ENCODE measurements at regions not wholly inside any gene's neighbourhood (a gene's known extent, or its start where the extent isn't known, plus 50 kb on each side); places are given as distances from the start of the nearest gene placed in this dataset.

DNA sequence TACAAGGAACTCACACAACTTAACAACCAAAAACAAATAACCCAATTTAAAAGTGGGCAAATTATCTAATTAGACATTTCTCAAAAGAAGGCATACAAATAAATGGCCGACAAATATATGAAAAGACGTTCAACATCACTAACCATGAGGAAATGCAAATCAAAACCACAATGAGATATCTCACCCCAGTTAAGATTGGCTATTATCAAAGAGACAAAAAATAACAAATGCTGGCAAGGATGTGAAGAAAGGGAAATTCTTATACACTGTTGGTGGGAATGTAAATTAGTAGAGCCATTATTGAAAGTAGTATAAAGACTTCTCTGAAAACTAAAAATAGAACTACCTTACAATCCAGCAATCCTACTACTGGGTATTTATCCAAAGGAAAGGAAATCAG is 96.7 kb upstream of the SIRPG start:
- TF ChIP-seq, protein P1, sequence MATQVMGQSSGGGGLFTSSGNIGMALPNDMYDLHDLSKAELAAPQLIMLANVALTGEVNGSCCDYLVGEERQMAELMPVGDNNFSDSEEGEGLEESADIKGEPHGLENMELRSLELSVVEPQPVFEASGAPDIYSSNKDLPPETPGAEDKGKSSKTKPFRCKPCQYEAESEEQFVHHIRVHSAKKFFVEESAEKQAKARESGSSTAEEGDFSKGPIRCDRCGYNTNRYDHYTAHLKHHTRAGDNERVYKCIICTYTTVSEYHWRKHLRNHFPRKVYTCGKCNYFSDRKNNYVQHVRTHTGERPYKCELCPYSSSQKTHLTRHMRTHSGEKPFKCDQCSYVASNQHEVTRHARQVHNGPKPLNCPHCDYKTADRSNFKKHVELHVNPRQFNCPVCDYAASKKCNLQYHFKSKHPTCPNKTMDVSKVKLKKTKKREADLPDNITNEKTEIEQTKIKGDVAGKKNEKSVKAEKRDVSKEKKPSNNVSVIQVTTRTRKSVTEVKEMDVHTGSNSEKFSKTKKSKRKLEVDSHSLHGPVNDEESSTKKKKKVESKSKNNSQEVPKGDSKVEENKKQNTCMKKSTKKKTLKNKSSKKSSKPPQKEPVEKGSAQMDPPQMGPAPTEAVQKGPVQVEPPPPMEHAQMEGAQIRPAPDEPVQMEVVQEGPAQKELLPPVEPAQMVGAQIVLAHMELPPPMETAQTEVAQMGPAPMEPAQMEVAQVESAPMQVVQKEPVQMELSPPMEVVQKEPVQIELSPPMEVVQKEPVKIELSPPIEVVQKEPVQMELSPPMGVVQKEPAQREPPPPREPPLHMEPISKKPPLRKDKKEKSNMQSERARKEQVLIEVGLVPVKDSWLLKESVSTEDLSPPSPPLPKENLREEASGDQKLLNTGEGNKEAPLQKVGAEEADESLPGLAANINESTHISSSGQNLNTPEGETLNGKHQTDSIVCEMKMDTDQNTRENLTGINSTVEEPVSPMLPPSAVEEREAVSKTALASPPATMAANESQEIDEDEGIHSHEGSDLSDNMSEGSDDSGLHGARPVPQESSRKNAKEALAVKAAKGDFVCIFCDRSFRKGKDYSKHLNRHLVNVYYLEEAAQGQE (IDR thresholded peaks at IDR 0.05; ENCODE audit: low read depth), result no peak
- no peak for TF ChIP-seq EP300 (IDR thresholded peaks at IDR 0.05; ENCODE audit: borderline replicate concordance)
- no peak for TF ChIP-seq CREB1 (IDR thresholded peaks at IDR 0.05; ENCODE audit: low read depth)
- TF ChIP-seq CEBPB (IDR thresholded peaks at IDR 0.05), result no peak
- TF ChIP-seq FOXM1 (IDR thresholded peaks at IDR 0.05; ENCODE audit: borderline replicate concordance, low read depth), result no peak
- no peak for TF ChIP-seq TEAD4 (IDR thresholded peaks at IDR 0.05)
- TF ChIP-seq NFIC (IDR thresholded peaks at IDR 0.05), result no peak
- TF ChIP-seq, protein P2, sequence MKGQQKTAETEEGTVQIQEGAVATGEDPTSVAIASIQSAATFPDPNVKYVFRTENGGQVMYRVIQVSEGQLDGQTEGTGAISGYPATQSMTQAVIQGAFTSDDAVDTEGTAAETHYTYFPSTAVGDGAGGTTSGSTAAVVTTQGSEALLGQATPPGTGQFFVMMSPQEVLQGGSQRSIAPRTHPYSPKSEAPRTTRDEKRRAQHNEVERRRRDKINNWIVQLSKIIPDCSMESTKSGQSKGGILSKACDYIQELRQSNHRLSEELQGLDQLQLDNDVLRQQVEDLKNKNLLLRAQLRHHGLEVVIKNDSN (IDR thresholded peaks at IDR 0.05), result no peak
- no peak for TF ChIP-seq RAD21 (IDR thresholded peaks at IDR 0.05; ENCODE audit: low read depth)
- no peak for TF ChIP-seq TCF12 (IDR thresholded peaks at IDR 0.05; ENCODE audit: low read depth)
- TF ChIP-seq EGR1 (IDR thresholded peaks at IDR 0.05), result no peak
- TF ChIP-seq YY1 (IDR thresholded peaks at IDR 0.05; ENCODE audit: low read depth), result no peak
- TF ChIP-seq ZBTB7A (IDR thresholded peaks at IDR 0.05; ENCODE audit: low read depth), result no peak
- TF ChIP-seq, protein P3, sequence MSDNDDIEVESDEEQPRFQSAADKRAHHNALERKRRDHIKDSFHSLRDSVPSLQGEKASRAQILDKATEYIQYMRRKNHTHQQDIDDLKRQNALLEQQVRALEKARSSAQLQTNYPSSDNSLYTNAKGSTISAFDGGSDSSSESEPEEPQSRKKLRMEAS (IDR thresholded peaks at IDR 0.05), result no peak
- no peak for TF ChIP-seq TAF1 (IDR thresholded peaks at IDR 0.05; ENCODE audit: low read depth)

DNA sequence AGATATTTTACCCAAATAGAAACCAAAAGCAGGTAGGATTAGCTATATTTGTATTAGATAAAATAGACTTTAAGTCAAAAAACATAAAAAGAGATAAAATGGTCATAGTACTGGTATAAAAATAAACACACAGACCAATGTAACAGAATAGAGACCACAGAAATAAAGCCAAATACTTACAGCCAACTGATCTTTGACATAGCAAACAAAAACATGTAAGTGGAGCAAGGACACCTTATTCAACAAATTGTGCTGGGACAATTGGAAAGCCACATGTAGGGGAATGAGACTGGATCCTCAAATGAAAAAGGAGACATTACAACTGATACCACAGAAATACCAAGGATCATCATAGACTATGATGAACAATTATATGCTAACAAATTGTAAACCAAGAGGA is 94.5 kb upstream of the SIRPG start:
- no peak for TF ChIP-seq EGR1 (IDR thresholded peaks at IDR 0.05)
- no peak for TF ChIP-seq YY1 (IDR thresholded peaks at IDR 0.05; ENCODE audit: low read depth)
- TF ChIP-seq CEBPB (IDR thresholded peaks at IDR 0.05), result no peak
- no peak for TF ChIP-seq ZBTB7A (IDR thresholded peaks at IDR 0.05; ENCODE audit: low read depth)
- no peak for TF ChIP-seq FOXM1 (IDR thresholded peaks at IDR 0.05; ENCODE audit: borderline replicate concordance, low read depth)
- TF ChIP-seq, protein P2 (IDR thresholded peaks at IDR 0.05), result no peak
- TF ChIP-seq TCF12 (IDR thresholded peaks at IDR 0.05; ENCODE audit: low read depth), result no peak

DNA sequence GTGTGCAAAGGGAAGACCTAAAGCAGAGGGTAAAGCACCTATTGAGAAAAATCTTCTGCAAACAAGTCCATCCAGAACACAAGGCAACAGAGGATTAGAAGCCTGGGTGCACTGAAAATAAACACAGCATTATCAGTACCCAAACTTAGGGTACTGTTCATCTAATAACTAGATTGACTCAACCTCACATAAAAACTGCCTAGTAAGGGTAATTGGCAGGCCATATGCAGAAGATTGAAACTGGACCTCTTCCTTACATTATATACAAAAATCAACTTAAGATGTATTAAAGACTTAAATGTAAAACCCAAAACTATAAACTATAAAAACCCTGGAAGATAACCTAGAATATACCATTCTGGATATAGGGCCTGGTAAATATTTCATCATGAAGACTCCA is 91.2 kb upstream of the SIRPG start:
- TF ChIP-seq, protein P1 (IDR thresholded peaks at IDR 0.05; ENCODE audit: low read depth), result no peak
- TF ChIP-seq ZBTB7A (IDR thresholded peaks at IDR 0.05; ENCODE audit: low read depth) (no peak), TAF1 (IDR thresholded peaks at IDR 0.05; ENCODE audit: low read depth) (no peak), TEAD4 (IDR thresholded peaks at IDR 0.05) (no peak), EGR1 (IDR thresholded peaks at IDR 0.05) (no peak), CEBPB (IDR thresholded peaks at IDR 0.05) (no peak), TCF12 (IDR thresholded peaks at IDR 0.05; ENCODE audit: low read depth) (no peak)
- TF ChIP-seq, protein P3 (IDR thresholded peaks at IDR 0.05), result no peak

DNA sequence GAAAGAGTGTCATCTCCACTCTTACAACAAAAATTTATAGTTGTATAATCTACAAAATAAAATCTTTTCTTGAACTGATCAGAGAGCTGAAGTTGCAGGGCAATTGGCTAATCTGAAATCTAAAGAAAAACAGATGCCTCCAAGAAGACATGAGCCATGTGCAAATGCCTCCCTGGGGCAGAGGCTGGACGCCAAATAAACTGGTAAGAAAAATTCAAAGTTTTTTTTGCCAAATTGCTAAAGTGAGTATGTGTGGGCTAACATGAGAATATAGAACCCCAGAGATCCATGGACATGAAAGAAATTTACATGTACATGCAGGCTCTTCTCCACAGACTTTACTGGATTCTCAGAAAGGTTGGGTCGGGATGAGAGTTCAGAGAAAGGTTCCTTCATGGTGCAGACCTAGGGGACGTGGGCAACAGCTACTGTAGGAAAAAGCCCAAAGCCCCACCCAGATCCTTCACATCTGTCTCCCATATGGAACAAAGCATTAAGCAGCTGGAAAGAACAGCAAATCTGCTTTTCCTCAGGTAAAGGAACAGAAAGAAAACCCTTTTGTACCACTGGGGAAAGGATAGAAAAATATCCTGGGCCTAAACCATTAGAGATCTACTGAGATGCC is 90.5 kb upstream of the SIRPG start:
- TF ChIP-seq, protein P2 (IDR thresholded peaks at IDR 0.05), result no peak
- TF ChIP-seq CREB1 (IDR thresholded peaks at IDR 0.05; ENCODE audit: low read depth) (no peak), EGR1 (IDR thresholded peaks at IDR 0.05) (no peak), NFIC (IDR thresholded peaks at IDR 0.05) (no peak), TEAD4 (IDR thresholded peaks at IDR 0.05) (no peak), YY1 (IDR thresholded peaks at IDR 0.05; ENCODE audit: low read depth) (no peak), TAF1 (IDR thresholded peaks at IDR 0.05; ENCODE audit: low read depth) (no peak), FOXM1 (IDR thresholded peaks at IDR 0.05; ENCODE audit: borderline replicate concordance, low read depth) (no peak), EP300 (IDR thresholded peaks at IDR 0.05; ENCODE audit: borderline replicate concordance) (no peak), TCF12 (IDR thresholded peaks at IDR 0.05; ENCODE audit: low read depth) (no peak), RAD21 (IDR thresholded peaks at IDR 0.05; ENCODE audit: low read depth) (no peak), ZBTB7A (IDR thresholded peaks at IDR 0.05; ENCODE audit: low read depth) (no peak)
- TF ChIP-seq, protein P3 (IDR thresholded peaks at IDR 0.05), result no peak
- TF ChIP-seq, protein P1 (IDR thresholded peaks at IDR 0.05; ENCODE audit: low read depth), result no peak
